ENCODE measurements at regions not wholly inside any gene's neighbourhood (a gene's known extent, or its start where the extent isn't known, plus 50 kb on each side); places are given as distances from the start of the nearest gene placed in this dataset.

DNA sequence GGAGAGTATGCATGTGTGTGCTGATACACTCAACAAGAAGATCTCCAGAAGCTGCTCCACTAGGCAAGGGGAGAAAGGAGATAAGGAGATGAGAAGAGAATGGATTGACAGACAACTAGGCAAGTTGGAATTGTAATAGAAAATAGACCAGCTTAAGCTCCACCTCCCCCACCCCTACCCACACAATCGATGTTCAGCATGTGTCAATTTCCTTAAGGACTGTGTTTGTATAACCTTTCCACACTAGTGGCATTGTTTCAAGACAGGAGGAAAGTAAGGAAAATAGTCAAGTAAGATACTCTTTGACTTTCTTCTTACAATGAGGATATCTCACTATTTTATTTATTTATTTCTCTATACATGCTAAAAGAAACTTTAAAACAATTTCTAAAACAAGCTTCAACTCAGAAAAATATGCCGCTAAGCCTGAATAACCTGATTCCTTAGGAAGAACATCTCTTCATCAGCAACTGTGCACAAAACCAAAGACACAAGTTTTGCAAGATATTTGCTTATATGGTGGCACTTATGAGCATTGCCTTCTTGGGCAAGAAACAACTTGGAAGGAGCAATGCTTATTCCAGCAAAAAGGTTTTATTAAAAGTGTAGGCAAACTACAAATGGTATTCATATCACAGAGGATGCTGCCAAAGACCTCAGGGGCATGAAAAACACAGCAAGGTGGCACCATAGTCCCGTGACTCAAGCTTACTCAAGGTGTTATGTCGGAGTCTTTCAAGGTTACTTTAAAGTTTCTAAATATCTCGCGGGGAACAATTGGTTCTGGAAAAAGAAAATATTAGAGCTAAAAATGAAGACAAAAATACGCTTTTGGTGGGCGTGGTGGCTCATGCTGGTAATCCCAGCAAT, 249.1 kb downstream of the COL12A1 start:
- TF ChIP-seq, protein P1, sequence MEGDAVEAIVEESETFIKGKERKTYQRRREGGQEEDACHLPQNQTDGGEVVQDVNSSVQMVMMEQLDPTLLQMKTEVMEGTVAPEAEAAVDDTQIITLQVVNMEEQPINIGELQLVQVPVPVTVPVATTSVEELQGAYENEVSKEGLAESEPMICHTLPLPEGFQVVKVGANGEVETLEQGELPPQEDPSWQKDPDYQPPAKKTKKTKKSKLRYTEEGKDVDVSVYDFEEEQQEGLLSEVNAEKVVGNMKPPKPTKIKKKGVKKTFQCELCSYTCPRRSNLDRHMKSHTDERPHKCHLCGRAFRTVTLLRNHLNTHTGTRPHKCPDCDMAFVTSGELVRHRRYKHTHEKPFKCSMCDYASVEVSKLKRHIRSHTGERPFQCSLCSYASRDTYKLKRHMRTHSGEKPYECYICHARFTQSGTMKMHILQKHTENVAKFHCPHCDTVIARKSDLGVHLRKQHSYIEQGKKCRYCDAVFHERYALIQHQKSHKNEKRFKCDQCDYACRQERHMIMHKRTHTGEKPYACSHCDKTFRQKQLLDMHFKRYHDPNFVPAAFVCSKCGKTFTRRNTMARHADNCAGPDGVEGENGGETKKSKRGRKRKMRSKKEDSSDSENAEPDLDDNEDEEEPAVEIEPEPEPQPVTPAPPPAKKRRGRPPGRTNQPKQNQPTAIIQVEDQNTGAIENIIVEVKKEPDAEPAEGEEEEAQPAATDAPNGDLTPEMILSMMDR (IDR thresholded peaks at IDR 0.05): no peak
- TF ChIP-seq EZH2phosphoT487 (IDR thresholded peaks at IDR 0.05) (no peak), EZH2 (IDR thresholded peaks at IDR 0.05) (no peak)
